ENCODE measurements at regions not wholly inside any gene's neighbourhood (a gene's known extent, or its start where the extent isn't known, plus 50 kb on each side); places are given as distances from the start of the nearest gene placed in this dataset.
A peak's percentile ranks its signal among the peaks of the same experiment; 100 is the strongest.

DNA sequence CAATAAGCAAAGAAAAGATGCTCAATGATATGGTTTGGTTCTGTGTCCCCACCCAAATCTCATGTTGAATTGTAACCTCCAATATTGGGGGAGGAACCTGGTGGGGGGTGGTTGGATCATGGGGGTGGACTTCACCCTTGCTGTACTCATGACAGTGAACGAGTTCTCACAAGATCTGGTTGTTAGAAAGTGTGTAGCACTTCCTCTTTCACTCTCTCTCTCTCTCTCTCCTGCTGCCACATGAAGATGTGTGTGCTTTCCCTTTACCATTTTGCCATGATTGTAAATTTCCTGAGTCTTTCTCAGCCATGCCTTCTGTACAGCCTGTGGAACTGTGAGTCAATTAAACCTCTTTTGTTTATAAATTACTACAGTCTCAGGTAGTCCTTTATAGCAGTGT lies 248.4 kb downstream of the HHIPL2 start:
- DNase-seq (ENCODE audit: extremely low read depth, low read depth), result no peak
- TF ChIP-seq, protein P1, sequence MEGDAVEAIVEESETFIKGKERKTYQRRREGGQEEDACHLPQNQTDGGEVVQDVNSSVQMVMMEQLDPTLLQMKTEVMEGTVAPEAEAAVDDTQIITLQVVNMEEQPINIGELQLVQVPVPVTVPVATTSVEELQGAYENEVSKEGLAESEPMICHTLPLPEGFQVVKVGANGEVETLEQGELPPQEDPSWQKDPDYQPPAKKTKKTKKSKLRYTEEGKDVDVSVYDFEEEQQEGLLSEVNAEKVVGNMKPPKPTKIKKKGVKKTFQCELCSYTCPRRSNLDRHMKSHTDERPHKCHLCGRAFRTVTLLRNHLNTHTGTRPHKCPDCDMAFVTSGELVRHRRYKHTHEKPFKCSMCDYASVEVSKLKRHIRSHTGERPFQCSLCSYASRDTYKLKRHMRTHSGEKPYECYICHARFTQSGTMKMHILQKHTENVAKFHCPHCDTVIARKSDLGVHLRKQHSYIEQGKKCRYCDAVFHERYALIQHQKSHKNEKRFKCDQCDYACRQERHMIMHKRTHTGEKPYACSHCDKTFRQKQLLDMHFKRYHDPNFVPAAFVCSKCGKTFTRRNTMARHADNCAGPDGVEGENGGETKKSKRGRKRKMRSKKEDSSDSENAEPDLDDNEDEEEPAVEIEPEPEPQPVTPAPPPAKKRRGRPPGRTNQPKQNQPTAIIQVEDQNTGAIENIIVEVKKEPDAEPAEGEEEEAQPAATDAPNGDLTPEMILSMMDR (IDR thresholded peaks at IDR 0.05; ENCODE audit: low read depth, low read length), result no peak

DNA sequence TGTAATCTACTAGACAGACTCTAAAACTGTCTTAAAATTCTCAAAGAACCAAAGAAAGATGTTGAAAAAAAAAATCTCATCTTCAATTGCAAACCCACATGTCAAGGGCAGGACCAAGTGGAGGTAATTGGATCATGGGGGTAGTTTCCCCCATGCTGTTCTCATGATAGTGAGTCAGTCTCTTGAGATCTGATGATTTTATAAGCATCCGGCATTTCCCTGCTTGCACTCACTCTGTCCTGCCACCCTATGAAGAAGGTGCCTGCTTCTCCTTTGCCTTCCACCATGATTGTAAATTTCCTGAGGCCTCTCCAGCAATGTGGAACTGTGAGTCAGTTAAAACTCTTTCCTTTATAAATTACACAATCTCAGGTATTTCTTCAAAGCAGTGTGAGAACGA lies 257.0 kb downstream of the HHIPL2 start:
- TF ChIP-seq, protein P1 (IDR thresholded peaks at IDR 0.05; ENCODE audit: low read depth, low read length), result no peak
- no peak for DNase-seq (ENCODE audit: extremely low read depth, low read depth)

DNA sequence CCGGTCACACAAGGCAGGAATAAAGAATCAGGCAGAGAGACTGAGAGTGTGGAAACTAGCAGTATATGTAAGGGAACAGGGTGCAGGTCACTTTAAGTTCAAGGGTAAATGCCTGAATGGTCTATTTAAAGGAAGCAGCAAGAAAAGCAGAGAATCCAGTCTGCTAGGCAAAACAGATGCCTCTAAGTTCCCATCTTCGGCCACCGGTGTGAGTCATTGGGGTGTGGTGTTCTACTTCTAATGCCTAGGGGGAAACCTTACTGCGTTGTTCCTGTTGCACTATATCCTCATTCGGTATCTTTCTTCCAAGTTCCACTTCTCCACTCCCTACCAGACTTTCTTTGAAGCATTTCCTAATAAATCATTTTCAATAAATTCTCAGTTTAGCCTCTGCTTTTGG lies 259.9 kb downstream of the HHIPL2 start:
- DNase-seq (ENCODE audit: extremely low read depth, low read depth), result no peak
- TF ChIP-seq, protein P1 (IDR thresholded peaks at IDR 0.05; ENCODE audit: low read depth, low read length), result no peak

DNA sequence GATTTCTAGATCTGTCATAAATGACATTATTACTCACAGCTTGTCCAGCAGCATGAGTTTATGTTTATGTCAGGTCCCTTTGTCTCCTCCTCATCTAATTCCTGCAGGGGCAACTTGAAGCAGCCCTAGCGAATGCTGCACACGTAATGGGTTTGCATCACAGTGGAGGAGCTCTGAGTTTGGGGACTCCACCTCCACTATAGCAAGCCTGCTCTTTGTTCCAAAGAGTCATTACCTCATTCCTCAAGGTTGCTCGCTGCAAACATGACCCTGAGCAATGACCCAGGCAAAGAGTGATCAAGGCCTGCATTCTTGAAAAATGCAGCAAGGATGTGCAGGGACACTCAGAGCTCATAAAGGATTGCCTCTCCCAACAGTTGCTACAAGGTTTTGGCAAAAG lies 261.9 kb downstream of the HHIPL2 start:
- TF ChIP-seq, protein P1 (IDR thresholded peaks at IDR 0.05; ENCODE audit: low read depth, low read length), result no peak
- no peak for DNase-seq (ENCODE audit: extremely low read depth, low read depth)

DNA sequence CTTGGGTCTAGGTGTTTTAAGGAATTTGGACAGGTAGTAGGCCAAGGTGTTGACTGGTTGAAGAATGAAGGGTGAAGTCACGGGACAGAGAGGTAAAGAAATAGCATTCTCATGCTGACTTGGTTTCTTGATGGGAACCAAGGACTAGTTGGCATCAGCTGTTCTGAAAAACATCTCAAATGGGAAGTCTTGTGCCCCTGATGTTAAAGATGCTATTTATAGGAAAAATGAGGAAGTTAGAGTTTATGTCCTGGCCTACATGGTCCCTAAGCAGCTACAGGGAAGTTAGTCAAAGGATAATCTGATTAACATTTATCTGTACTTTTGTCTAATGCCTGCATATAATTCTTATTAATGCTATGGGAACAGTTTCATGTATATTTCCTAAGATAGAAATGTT lies 262.4 kb downstream of the HHIPL2 start:
- no peak for DNase-seq (ENCODE audit: extremely low read depth, low read depth)
- TF ChIP-seq, protein P1 (IDR thresholded peaks at IDR 0.05; ENCODE audit: low read depth, low read length), result no peak

DNA sequence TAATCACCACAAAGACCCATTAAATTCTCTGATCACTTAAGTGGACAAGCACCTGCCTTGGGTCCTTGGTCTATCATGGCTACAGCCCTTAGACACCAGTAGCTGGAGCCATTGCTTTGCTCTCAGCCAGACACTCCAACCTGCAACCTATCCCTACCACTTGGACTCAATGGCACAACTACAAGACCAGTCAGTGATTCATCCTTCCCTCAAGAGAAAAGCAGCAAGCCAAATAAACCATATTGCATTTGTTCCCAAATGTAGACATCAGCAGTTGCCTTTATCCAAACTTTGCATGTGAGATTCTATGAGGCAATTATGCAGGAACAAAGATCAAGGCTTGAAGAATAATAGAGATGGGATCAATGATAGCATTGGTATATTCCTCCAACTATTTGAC lies 263.4 kb downstream of the HHIPL2 start:
- TF ChIP-seq, protein P1 (IDR thresholded peaks at IDR 0.05; ENCODE audit: low read depth, low read length), result no peak
- DNase-seq (ENCODE audit: extremely low read depth, low read depth), result no peak

DNA sequence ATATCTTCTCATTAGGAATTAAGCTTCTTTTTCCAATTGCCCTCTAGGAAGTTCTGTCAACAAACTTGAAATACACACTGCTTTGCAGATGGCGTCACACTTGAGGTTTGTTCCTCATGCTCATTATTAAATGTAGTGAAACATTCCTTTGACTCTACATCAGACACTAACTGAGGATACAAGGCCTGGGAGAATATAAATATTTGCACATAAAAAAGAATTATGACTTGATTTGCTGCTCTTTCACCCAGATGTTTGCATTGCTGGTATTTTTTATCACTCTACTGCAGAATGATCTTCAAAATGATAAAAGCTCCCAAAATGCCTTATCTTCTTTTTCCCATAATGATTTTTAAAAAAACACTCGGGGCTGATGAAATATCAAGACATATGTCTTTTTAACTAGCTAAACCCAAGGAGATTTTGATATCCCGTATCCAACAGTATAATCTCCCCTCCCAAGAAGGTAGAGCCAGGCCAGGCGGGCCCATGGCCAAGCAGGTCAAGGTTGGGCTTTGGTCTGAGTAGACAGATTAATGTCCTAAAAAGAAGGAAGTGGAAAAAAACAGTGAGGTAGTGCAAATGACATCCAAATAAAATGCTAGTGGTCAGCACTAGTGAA lies 264.6 kb downstream of the HHIPL2 start:
- TF ChIP-seq, protein P1 (IDR thresholded peaks at IDR 0.05; ENCODE audit: low read depth, low read length), result no peak
- peak; percentile 0 for DNase-seq (ENCODE audit: extremely low read depth, low read depth)
